HG02970 (cell line): ENCODE measurements at regions not wholly inside any gene's neighbourhood (a gene's known extent, or its start where the extent isn't known, plus 50 kb on each side); places are given as distances from the start of the nearest gene placed in this dataset.

ENCODE experiments used
- ATAC-seq: cut with Tn5 transposase; IDR thresholded peaks from one replicate; pipeline ENCODE4 v1.9.1; 2021; ENCODE audit warnings: mild to moderate bottlenecking, moderate library complexity, moderate number of reproducible peaks; ENCODE audit not compliant: unreplicated experiment, low FRiP score

GRCh38 chr6:14187406-14187805 lies 69.8 kb downstream of the CD83 start:
- ATAC-seq = no peak

DNA sequence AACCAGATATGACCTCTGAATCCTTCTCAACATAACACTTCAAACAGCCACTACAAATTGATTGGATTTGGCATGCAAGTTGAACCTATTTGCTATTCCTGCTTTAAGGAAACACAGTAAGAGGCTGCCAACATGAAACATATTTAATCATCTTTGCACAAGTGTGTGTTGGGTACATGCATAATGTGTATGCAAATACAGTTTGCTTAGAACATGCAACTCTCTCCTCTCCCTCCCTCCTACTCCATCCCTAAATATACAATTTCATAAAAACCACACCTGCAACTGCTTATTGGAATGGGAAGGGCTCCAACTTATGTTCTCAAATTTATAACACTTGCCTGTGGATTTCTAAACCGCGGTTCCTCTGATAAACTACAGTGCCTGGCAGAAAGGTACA lies 71.5 kb downstream of the CD83 start:
- ATAC-seq = no peak

GRCh38 chr6:14190191-14190928 lies 72.8 kb downstream of the CD83 start:
- no peak for ATAC-seq

DNA sequence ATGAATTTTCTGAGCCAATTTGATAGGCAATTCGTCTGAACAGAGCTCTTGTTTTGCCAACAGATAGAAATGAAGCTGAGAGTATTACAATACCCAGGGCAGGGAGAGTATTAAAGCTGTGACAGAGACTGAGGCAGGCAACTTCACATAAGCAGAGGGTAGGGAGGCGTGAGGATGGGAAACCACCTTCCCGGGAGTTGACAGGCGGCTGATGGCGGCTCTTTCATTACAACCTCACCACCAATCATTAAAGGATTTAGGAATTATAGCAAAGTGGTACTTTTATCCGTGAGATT lies 73.3 kb downstream of the CD83 start:
- no peak for ATAC-seq

DNA sequence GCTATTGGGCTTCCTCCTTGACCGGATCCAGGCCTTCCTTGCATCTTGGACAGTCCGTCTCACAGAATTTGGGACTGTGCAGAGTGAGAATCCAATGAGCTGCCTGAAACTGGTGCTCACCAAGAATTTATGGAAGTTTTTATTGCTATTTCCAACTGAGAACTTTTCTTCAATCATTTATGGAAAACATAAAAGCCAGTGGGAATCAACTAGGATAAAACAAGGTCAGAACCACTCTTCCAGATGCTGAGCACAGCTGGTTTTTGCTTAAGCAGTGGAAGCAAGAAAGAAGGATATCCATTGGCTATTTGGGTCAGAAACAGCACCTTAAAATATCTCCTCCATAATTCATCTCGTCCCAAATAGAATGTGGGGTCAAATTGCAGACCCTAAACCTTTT lies 74.2 kb downstream of the CD83 start:
- no peak for ATAC-seq

GRCh38 chr6:14192216-14192788 lies 74.7 kb downstream of the CD83 start:
- ATAC-seq = no peak

DNA sequence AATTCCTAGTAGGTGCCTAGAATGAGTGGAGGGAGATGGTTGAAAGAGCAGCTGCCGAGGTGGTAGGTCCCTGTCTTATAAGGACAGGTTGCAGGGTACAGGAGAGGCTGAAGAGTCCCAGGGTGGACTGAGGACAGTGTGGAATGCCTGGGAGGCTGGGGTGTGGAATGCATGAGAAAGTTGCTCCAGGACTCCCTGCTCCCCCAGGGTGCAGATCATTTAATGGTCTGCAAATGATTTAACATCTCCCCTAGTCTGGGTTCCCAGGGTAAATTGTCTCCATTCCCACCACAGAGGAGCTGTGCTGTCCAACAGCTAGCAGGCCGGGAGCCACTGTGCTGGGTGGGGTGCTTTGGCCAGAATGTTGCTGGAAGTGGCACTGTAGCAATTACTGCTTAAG lies 76.0 kb downstream of the CD83 start:
- ATAC-seq = no peak

GRCh38 chr6:14194483-14194882 lies 76.9 kb downstream of the CD83 start:
- no peak for ATAC-seq

- no peak for ATAC-seq
These were observed 77.4 kb downstream of the CD83 start for GRCh38 chr6:14194976-14195375.

DNA sequence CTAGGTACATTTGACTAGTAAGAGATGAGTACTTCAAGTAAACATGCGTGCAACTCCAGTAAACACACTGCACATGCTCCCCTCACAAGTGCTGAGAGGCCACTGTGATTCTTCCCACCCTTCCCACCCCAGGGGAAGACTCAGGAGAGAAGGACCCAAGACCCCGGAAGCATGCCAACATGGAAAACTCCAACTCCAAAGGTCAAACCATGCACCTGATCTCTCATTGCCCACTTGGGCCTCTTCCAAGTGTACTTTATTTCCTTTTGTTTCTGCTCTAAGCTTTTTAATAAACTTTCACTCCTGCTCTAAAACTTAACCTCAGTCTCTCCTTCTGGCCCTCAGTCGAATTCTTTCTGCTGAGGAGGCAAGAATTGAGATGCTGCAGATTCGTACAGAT lies 78.5 kb downstream of the CD83 start:
- no peak for ATAC-seq

GRCh38 chr6:14197118-14197517 lies 79.5 kb downstream of the CD83 start:
- no peak for ATAC-seq

DNA sequence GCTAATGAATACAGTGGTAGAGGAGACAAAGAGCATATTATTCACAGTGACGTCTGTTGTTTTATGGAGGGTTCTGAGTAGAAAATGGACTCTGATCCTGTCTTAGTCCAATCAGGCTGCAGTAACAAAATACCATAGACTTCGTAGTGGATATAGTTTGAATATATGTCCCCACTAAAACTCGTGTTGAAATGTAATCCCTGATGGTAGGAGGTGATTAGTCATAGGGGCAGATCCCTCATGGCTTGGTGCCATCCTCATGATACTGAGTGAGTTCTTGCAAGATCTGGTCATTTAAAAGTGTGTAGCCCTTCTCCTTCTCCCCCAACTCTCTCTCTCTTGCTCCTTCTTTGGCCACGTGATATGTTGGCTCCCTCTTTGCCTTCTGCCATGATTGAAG lies 82.5 kb downstream of the CD83 start:
- ATAC-seq = no peak

GRCh38 chr6:14202947-14203346 lies 85.4 kb downstream of the CD83 start:
- ATAC-seq = no peak

DNA sequence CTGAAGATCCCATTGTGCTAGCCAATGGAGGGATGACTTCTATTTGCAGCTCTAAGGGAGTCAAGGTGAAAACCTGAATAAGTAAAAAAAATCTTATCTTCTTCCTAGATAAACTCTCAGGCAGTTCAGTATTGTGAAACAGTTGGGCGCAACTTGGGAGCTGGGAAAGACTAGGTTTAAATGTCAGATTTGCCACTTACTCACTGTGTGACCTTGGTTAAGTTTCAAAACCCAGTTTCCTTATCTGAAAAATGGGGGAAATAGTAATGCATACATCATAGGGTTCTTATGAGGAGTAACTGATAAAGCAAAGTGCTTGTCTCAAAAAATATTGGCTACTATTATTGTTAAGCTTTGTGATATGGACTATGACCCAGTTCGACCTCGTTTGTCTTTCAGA lies 88.8 kb downstream of the CD83 start:
- ATAC-seq = no peak

DNA sequence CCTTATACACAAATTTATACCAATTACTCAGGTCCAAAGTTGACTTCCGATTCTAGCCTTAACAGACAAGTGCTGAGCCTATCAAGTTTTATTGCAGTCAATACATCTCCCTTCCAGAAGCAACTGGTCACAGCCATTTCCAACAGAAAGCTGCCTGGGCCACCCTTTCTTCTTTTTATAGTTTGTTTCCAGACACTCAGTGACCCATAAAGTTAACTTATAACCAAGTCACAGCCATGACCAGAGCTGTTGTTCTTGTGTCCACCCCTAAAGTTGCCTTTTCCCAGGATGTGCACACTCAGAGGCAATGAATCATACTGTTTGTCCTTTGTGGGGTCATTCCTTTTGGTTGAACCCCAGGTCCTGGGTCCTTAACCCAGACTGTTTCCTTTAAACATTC lies 89.9 kb downstream of the CD83 start:
- no peak for ATAC-seq

DNA sequence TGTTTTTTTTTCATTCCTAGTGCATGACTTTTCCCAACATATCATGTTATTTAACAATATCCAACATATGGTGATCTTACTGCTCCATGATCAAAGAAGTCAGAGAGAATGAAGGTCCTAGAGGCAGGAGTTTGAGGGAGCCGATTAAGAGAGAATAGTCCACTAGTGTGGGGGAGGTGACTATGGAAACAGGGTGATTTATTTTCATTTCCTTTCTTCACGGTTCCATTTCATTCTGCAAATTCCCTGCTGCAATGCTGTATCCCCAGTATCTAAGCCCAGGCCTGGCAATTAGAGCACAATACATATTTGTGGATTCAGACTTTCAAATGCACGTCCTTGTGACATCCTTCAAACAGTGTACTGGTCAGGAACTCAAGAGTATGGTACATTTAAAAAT lies 91.4 kb downstream of the CD83 start:
- no peak for ATAC-seq

GRCh38 chr6:14210077-14210476 lies 92.5 kb downstream of the CD83 start:
- no peak for ATAC-seq

GRCh38 chr6:14210663-14211561 lies 93.3 kb downstream of the CD83 start:
- ATAC-seq = peak; percentile 92

DNA sequence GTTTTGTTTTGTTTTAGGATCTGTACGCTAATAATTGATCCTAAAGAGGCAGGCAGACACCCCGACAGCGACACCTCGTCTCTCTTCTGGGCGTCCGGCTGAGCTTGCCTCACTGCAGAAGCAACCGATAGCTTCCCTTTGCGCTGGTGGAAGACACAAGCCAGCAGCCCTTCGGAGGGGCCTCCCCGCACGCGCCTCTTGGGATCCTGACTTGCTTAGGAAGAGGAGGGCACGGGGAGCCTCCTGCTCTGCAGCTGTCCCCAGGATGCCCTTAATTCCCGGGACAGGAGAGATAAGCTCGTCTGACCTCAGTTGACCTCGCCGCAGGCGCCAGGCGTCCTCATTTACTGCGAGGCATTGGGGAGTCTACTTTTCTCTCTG lies 94.0 kb downstream of the CD83 start:
- ATAC-seq = no peak

GRCh38 chr6:14212020-14212419 lies 94.4 kb downstream of the CD83 start:
- ATAC-seq = no peak

DNA sequence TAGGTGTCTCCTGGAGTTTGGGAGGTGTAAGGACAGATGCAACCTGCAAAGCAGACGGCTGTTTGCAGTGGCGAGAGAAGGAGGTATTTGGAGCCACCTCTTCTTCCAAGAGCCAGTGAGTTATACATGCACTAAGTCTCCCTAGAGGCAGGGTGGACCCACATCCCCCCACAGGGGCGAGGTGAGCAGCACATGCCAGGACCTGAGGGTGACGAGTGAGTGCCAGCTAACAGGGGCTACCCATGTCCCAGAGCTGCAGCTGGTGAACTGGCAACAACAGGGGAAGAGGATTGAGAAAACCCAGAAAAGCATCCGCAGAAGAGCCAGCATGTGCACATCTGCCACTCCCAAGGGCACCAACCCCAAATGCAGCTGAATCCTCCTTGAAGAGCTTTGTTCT lies 95.1 kb downstream of the CD83 start:
- ATAC-seq = no peak
